HT1080 (cell line): ENCODE measurements at regions not wholly inside any gene's neighbourhood (a gene's known extent, or its start where the extent isn't known, plus 50 kb on each side); places are given as distances from the start of the nearest gene placed in this dataset.

Experiments
- DNase-seq: peaks from one replicate; pipeline ENCODE4 v3.0.0-alpha.2; 2015; ENCODE audit warnings: low read depth

GRCh38 chr4:147054228-147054872, 108.7 kb upstream of the TTC29 start:
- DNase-seq = no peak

- DNase-seq = peak; percentile 17
Observed at GRCh38 chr4:147056940-147057610, 111.4 kb upstream of the TTC29 start.

GRCh38 chr4:147057611-147058190, 112.0 kb upstream of the TTC29 start:
- DNase-seq = peak; percentile 29

- no peak for DNase-seq
Observed at GRCh38 chr4:147059064-147059731, 113.5 kb upstream of the TTC29 start.

- peak; percentile 40 for DNase-seq
Observed at GRCh38 chr4:147060151-147060931, 114.7 kb upstream of the TTC29 start.

- DNase-seq = no peak
Observed at GRCh38 chr4:147064856-147065255, 119.2 kb upstream of the TTC29 start.

- no peak for DNase-seq
Observed at GRCh38 chr4:147068564-147068963, 122.9 kb upstream of the TTC29 start.

- no peak for DNase-seq
Observed at GRCh38 chr4:147071209-147071740, 125.6 kb upstream of the TTC29 start.

- peak; percentile 44 for DNase-seq
Observed at GRCh38 chr4:147076179-147076578, 130.5 kb upstream of the TTC29 start.

- DNase-seq = no peak
Observed at GRCh38 chr4:147076728-147077127, 131.1 kb upstream of the TTC29 start.

GRCh38 chr4:147078362-147078761, 132.7 kb upstream of the TTC29 start:
- no peak for DNase-seq

GRCh38 chr4:147078875-147079658, 133.4 kb upstream of the TTC29 start:
- no peak for DNase-seq

- no peak for DNase-seq
Observed at GRCh38 chr4:147084861-147085260, 139.2 kb upstream of the TTC29 start.

GRCh38 chr4:147085781-147086180, 140.1 kb upstream of the TTC29 start:
- DNase-seq = no peak

GRCh38 chr4:147088146-147088545, 142.5 kb upstream of the TTC29 start:
- no peak for DNase-seq

GRCh38 chr4:147090486-147090885, 144.8 kb upstream of the TTC29 start:
- DNase-seq = no peak

- DNase-seq = no peak
Observed at GRCh38 chr4:147093206-147093605, 147.5 kb upstream of the TTC29 start.

- DNase-seq = no peak
Observed at GRCh38 chr4:147094238-147094637, 148.6 kb upstream of the TTC29 start.

- peak; percentile 60 for DNase-seq
Observed at GRCh38 chr4:147096667-147097604, 151.3 kb upstream of the TTC29 start.
